ENCODE measurements at regions not wholly inside any gene's neighbourhood (a gene's known extent, or its start where the extent isn't known, plus 50 kb on each side); places are given as distances from the start of the nearest gene placed in this dataset.

DNA sequence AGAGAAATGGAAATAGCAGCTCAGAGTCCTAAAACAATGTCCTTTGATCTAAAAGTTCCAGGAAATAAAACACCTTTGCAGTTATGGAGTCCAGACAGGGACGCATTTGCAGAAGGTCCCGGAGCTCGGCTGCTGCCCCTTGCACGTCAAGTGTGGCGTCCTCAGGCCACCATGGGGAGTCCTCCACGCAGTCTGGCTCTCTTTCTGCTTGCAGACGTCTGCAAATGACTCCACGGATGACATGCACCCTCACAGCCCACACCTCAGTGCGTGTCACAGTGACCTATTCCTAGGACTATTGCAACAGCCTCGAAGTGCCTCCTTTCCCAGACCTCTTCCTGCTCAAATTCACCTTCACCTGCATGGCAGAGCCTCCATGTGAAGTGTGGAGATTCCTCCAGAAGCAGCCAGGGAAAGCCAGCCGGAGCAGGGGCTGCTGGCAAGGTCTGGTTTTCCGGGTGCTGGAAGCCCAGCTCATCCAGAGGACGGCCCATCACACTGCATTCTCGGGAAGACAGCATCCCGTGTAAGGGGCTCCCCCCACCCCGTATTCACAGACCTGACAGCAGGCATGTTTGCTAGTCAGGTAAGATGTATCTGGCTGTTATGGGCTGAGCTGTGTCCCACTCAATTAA lies 137.7 kb downstream of the ASB1 start:
- TF ChIP-seq CTCF (IDR thresholded peaks at IDR 0.05; ENCODE audit: low read length) (no peak), EZH2 (optimal IDR thresholded peaks at IDR 0.05; ENCODE audit: low read depth, low read length) (no peak)
